OCI-LY7 (cell line): ENCODE measurements at regions not wholly inside any gene's neighbourhood (a gene's known extent, or its start where the extent isn't known, plus 50 kb on each side); places are given as distances from the start of the nearest gene placed in this dataset.

ENCODE experiments used
- EZH2phosphoT487 ChIP-seq: fragments of 200-600 bp; sonication (generic); IDR thresholded peaks from 2 replicates; pipeline ENCODE4 v1.6.1; 2018; ENCODE audit warnings: low read depth, borderline replicate concordance, mild to moderate bottlenecking, mixed run types, antibody characterized with exemption, low read length, moderate library complexity, mixed read lengths
- TF ChIP-seq, protein P1 (sequence below): fragments of 200-600 bp; sonication (generic); conservative IDR thresholded peaks from 2 replicates; pipeline ENCODE4 v1.5.1; 2014; ENCODE audit warnings: mild to moderate bottlenecking, antibody characterized with exemption, low read length, moderate library complexity, mixed read lengths

DNA sequence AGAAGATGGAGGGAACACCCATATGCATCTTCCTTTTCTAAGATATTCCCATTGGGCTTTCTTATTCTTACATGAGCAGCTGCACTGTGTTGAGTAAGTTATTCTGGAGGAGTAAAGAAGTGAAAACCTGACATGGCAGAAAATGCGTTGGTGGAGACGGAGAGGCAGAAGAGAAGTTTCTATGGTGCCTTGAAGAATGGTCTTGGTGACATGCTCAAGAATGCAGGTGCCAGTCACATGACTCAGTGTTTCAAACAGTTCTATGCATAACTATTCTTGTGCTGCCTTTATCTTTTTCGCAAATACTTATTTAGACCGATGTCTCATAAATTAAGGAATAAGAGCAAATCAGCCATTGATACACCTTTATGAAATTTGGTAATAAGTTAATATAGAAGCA, 377.8 kb upstream of the IRX2 start:
- TF ChIP-seq, protein P1, sequence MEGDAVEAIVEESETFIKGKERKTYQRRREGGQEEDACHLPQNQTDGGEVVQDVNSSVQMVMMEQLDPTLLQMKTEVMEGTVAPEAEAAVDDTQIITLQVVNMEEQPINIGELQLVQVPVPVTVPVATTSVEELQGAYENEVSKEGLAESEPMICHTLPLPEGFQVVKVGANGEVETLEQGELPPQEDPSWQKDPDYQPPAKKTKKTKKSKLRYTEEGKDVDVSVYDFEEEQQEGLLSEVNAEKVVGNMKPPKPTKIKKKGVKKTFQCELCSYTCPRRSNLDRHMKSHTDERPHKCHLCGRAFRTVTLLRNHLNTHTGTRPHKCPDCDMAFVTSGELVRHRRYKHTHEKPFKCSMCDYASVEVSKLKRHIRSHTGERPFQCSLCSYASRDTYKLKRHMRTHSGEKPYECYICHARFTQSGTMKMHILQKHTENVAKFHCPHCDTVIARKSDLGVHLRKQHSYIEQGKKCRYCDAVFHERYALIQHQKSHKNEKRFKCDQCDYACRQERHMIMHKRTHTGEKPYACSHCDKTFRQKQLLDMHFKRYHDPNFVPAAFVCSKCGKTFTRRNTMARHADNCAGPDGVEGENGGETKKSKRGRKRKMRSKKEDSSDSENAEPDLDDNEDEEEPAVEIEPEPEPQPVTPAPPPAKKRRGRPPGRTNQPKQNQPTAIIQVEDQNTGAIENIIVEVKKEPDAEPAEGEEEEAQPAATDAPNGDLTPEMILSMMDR: no peak
- TF ChIP-seq EZH2phosphoT487: no peak
